ENCODE measurements at regions not wholly inside any gene's neighbourhood (a gene's known extent, or its start where the extent isn't known, plus 50 kb on each side); places are given as distances from the start of the nearest gene placed in this dataset.
"Not testable (repeated sequence)": the region's sequence is repeated elsewhere in the genome, so short reads cannot be mapped to it uniquely, and the experiment has no call there.

DNA sequence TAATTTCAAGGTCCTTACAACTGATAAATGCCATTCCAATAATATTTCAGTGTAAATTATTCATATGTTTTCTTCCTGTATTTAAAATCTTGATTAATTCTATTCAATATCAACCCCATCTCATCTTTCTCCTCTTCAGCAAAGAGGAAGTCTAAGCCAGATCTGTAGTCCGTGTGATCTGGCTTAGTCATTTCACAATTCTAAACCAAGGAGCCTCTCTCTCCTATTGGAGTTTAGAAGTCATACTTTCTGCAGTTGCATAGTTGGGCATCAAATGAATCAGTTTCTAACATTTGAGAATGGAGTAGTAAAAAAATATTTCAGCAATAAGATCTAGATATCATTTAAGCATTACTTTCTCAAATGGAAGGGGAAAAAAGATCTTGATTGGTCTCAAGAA lies 354.9 kb downstream of the JRKL start:
- Mint-ChIP-seq H3K27ac (no peak overlapping the region), H3K4me3 (no peak overlapping the region), H3K4me1 (no peaks in the 10 kb centered on the region), H3K36me3 (no peaks in the 10 kb centered on the region), H3K9me3 (no peaks in the 10 kb centered on the region), H3K27me3 (no peaks in the 10 kb centered on the region)
- no peak for DNase-seq

DNA sequence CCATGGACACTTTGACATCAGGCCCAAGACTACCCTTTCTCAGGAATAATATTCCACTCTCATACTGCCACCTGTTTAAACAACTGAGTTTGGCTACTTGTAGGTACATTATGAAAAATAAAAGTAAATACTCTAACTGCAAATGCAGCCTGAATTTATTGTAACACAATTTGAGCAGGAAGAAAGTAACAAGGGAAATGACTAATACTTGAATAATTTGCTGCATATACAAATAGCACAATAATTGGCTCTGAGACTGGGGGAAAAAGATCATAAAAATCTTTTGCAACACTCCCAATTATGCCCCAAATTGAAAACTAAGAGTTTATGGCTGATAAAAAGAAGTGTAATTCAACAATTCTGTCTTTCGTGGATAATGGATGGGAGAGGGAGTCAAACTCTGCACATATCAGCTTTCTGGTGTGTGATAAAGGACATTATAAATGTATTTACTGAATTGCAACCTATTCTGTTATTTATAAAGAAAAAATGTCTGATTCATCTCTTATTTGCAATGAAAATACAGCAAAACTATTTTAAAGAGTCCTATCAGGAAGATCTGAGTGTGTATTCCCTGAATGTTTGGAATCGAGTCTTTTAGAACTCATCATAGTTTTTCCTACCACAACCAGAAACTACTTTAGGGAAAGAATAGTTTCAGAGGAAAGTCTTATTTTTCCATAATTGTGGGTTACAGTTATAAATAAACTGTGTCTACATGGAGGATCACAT lies 359.0 kb downstream of the JRKL start:
- Mint-ChIP-seq H3K9me3 (no peaks in the 10 kb centered on the region), H3K4me1 (no peaks in the 10 kb centered on the region), H3K27me3 (no peaks in the 10 kb centered on the region), H3K4me3 (no peak overlapping the region), H3K27ac (no peak overlapping the region), H3K36me3 (no peaks in the 10 kb centered on the region)
- DNase-seq: no peak

DNA sequence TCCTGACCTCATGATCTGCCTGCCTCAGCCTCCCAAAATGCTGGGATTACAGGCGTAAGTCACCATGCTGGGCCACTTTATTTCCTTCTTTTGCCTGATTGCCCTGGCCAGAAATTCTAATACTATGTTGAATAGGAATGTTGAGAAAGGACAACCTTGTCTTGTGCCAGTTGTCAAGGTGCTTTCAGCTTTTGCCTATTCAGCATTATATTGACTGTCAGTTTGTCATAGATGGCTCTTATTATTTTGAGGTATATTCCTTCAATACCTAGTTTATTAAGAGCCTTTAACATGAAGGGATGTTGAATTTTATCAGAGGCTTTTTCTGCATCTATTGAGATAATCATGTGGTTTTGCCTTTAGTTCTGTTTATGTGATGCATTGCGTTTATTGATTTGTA lies 362.0 kb downstream of the JRKL start:
- H3K4me3 Mint-ChIP-seq, DNase-seq, H3K27ac Mint-ChIP-seq, H3K4me1 Mint-ChIP-seq, H3K9me3 Mint-ChIP-seq, H3K27me3 Mint-ChIP-seq, H3K36me3 Mint-ChIP-seq: not testable (repeated sequence)

DNA sequence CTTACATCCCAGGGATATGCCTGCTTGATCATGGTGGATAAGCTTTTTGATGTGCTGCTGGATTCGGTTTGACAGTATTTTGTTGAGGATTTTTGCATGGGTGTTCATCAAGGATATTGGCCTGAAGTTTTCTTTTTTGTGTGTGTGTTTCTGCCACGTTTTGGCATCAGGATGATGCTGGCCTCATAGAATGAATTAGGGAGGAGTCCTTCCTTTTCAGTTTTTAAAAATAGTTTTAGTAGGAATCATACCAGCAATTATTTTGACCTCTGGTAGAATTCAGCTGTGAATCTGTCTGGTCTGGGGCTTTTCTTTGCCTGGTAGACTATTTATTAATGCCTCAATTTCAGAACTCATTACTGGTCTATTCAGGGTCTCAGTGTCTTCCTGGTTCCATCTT lies 362.4 kb downstream of the JRKL start:
- H3K27me3 Mint-ChIP-seq: no peaks in the 10 kb centered on the region
- H3K36me3 Mint-ChIP-seq: no peaks in the 10 kb centered on the region
- no peak overlapping the region for H3K4me3 Mint-ChIP-seq
- H3K27ac Mint-ChIP-seq: no peak overlapping the region
- H3K9me3 Mint-ChIP-seq: no peaks in the 10 kb centered on the region
- DNase-seq: no peak
- H3K4me1 Mint-ChIP-seq: no peaks in the 10 kb centered on the region

DNA sequence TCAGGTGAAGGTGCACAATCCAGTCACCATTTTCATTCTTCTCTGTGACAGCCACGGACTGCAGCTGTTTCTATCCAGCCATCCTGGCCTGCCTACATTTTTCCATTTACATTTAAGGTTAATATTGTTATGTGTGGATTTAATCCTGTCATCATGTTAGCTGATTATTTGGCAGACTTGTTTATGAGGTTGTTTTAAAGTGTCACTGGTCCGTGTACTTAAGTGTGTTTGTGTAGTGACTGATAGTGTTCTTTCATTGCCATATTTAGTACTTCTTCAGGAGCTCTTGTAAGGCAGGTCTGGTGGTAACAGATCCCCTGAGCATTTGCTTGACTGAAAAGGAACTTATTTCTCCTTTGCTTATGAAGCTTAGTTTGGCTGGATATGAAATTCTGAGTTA lies 364.2 kb downstream of the JRKL start:
- Mint-ChIP-seq H3K9me3 (no peaks in the 10 kb centered on the region), H3K27ac (no peak overlapping the region), H3K27me3 (no peaks in the 10 kb centered on the region), H3K4me3 (no peak overlapping the region), H3K4me1 (no peaks in the 10 kb centered on the region), H3K36me3 (no peaks in the 10 kb centered on the region)
- no peak for DNase-seq

DNA sequence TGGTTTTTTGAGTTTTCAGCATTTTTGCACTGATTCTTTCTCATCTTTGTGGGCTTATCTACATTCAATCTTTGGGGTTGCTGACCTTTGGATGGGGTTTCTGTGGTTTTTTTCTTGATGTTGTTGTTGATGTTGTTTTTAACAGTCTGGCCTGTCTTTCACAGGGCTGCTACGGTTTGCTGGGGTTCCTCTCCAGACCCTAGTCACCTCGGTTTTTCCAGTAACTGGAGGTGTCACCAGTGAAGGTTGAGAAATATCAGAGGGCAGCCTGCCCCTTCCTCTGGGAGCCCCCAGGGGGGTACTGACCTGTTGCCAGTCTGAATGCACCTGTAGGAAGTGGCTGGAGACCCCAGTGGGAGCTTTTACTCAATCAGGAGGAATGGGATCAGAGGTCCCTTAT lies 365.4 kb downstream of the JRKL start:
- H3K27ac Mint-ChIP-seq: no peak overlapping the region
- DNase-seq: no peak
- no peaks in the 10 kb centered on the region for H3K9me3 Mint-ChIP-seq
- no peaks in the 10 kb centered on the region for H3K4me1 Mint-ChIP-seq
- no peaks in the 10 kb centered on the region for H3K36me3 Mint-ChIP-seq
- H3K27me3 Mint-ChIP-seq: no peaks in the 10 kb centered on the region
- H3K4me3 Mint-ChIP-seq: no peak overlapping the region

DNA sequence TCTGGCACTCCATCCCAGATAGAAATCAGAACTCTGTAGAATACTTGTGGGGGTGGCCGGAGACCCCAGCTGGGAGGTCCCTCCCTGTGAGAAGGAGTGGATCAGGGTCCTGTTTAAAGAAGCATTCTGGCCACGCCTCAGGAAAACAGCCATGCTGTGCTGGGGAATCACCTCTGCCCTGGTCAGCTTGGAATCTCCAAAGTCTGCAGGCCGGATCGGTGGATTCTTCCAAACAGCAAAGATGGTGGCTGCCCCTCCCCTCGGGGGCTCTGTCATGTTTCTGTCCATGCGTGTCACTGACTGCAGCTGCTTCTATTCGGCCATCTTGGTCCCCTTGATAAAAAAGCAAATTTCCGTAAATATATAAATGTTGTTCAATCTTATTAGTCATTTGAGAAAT lies 365.9 kb downstream of the JRKL start:
- Mint-ChIP-seq H3K27ac (no peak overlapping the region), H3K4me1 (no peaks in the 10 kb centered on the region), H3K4me3 (no peak overlapping the region), H3K36me3 (no peaks in the 10 kb centered on the region), H3K27me3 (no peaks in the 10 kb centered on the region), H3K9me3 (no peaks in the 10 kb centered on the region)
- DNase-seq: no peak

DNA sequence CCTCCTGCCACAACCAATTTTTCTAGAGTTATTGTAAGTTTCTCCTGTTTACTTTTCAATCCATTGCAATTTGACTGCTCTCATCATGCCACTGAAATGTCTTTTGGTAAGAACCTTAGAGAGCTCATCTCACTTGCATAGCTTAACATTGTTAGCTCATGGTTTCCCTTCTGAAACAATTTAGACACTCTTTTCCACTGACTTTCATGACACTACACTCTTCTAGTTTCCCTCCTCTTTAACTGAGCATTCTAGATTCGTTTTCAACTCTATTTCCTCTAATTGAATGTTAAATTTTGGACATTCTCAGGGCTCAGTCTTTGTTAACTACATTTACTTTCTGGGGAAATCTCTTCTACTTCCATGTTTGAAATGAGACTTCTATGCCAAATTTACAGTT lies 369.1 kb downstream of the JRKL start:
- Mint-ChIP-seq H3K27me3 (no peaks in the 10 kb centered on the region), H3K27ac (no peak overlapping the region), H3K9me3 (no peaks in the 10 kb centered on the region), H3K36me3 (no peaks in the 10 kb centered on the region), H3K4me3 (no peak overlapping the region), H3K4me1 (no peaks in the 10 kb centered on the region)
- no peak for DNase-seq

DNA sequence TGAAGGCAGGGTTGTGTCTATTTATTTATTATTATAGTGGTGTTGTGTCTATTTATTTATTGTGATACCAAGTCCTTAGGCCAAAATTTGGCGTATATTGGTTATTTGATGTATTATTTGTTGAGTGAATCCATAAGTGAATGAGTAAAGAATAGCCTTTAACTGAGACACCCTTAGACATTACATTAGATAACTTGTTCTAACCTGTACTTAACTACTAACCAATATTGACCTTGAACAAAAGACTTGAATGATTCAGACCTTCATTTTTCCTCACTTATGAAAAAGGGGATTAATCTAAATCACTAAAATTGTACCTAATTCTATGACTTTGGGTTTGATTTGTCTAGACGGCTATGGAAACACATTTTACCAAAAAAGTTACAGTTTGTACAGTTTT lies 370.5 kb downstream of the JRKL start:
- H3K4me1 Mint-ChIP-seq: no peaks in the 10 kb centered on the region
- H3K9me3 Mint-ChIP-seq: no peaks in the 10 kb centered on the region
- no peaks in the 10 kb centered on the region for H3K36me3 Mint-ChIP-seq
- no peak for DNase-seq
- H3K27me3 Mint-ChIP-seq: no peaks in the 10 kb centered on the region
- no peak overlapping the region for H3K4me3 Mint-ChIP-seq
- H3K27ac Mint-ChIP-seq: no peak overlapping the region

DNA sequence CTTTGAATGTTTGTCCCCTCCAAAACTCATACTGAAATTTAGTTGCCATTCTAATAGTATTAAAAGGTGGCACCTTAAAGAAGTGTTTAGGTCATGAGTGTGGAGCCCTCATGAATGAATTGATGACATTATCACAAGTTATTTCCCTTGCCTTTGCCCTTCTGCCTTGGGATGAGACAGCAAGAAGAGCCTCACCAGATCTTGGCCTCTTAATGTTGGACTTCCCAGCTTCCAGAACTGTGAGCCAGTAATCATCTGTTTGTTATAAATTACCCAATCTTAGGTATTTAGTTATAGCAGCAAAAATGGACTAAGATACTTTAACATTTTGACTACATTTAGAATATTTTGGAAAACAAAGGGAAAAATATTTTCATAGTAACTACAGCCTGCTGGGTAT lies 371.0 kb downstream of the JRKL start:
- no peaks in the 10 kb centered on the region for H3K36me3 Mint-ChIP-seq
- H3K27me3 Mint-ChIP-seq: no peaks in the 10 kb centered on the region
- H3K9me3 Mint-ChIP-seq: peaks cover 2% of the 10 kb centered on the region
- H3K27ac Mint-ChIP-seq: no peak overlapping the region
- no peaks in the 10 kb centered on the region for H3K4me1 Mint-ChIP-seq
- H3K4me3 Mint-ChIP-seq: no peak overlapping the region
- no peak for DNase-seq

DNA sequence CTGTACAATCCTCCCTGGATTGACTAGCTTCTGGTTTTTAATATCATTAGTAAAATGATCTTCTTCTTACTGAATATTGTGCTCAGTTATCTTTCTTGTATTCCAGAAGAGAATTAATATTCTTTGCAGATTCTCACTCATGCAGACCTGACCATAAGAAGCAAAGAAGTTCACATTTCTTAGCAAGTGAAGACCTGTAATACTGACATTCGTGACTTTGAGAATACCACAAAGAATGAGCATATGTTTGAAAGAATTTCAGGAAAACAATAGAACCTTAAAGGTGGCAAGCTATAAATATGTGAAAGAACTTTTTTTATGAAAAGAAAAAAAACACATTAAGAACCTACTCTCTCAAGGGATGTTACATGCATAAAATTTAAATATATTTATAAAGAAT lies 371.6 kb downstream of the JRKL start:
- Mint-ChIP-seq H3K27me3 (no peaks in the 10 kb centered on the region), H3K4me3 (no peak overlapping the region), H3K4me1 (no peaks in the 10 kb centered on the region), H3K9me3 (peaks cover 2% of the 10 kb centered on the region), H3K27ac (no peak overlapping the region), H3K36me3 (no peaks in the 10 kb centered on the region)
- no peak for DNase-seq

DNA sequence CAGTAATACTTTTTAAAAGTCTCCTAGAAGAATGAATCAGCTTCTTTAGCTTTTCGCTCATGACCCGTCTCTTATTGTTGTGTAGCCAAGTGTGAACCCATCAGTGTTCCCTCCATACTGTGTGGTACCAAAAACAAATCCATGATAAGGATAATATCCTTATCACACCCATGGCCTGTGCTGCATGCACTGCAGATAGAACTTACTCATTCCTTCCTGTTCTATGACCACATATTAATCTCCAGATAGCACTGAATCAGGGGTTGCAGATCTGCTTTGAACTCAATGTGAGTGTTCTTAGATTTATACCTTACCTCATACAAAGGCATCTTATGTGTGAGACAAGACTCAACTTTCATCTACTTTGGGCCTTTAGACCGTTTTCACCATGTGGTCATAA lies 373.4 kb downstream of the JRKL start:
- DNase-seq: no peak
- Mint-ChIP-seq H3K9me3 (peaks cover 2% of the 10 kb centered on the region), H3K27me3 (no peaks in the 10 kb centered on the region), H3K27ac (no peak overlapping the region), H3K36me3 (no peaks in the 10 kb centered on the region), H3K4me3 (no peak overlapping the region), H3K4me1 (no peaks in the 10 kb centered on the region)

DNA sequence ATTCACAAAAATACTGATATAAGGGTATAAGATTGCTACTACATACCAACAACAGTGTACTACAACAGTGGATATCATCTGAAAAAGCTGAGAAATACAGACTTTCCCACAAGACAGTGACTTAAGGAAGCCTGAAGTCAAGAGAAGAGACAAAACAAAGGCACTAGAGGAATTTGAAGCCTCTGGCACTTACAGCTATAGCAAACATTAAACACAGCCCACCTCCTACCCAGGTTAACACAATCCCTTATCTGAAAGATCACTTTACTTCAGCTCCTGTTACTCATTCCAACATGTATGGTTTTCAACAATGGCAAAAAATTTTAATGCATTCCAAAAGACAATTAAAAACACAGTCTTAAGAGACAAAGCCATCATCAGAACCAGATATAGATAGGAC lies 388.5 kb downstream of the JRKL start:
- Mint-ChIP-seq H3K27me3 (no peaks in the 10 kb centered on the region), H3K4me3 (no peak overlapping the region), H3K27ac (no peak overlapping the region), H3K4me1 (no peaks in the 10 kb centered on the region), H3K9me3 (no peaks in the 10 kb centered on the region), H3K36me3 (no peaks in the 10 kb centered on the region)
- DNase-seq: no peak

DNA sequence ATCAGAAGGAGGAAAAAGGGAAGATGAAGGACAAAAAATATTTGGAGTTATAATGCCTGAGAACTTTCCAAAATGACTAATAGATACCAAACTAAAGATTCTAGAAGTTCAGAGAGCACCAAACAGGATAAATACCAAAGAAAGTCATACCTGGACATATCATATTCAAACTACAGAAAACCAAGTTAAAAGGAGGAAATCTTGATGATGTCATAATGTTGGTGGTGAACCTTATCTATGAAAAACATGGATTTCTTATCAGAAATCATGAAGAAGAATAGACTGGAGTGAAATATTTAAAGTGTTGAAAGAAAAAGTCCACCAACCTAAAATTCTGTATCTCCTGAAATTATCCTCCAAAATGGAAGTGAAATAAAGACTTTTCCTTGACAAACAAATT lies 389.2 kb downstream of the JRKL start:
- Mint-ChIP-seq H3K27ac (no peak overlapping the region), H3K36me3 (no peaks in the 10 kb centered on the region), H3K4me1 (no peaks in the 10 kb centered on the region), H3K27me3 (no peaks in the 10 kb centered on the region), H3K9me3 (no peaks in the 10 kb centered on the region), H3K4me3 (no peak overlapping the region)
- no peak for DNase-seq

DNA sequence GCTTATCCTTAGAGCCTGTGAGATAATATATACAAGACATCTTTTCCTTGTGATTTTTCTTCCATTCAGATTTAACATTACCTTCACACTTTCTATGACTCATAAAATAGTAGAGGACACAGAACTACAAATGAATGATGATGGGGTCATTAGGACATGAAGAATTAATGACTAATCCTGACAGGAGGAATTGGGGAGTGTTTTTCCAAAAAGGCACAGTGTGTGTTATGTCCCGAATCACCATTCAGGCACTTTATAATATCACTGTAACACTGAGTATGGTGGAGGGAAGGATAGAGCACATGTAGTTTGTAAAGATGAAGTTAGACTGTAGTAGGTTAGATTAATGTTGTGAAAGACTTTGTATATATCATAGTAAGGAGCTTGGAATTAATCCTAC lies 391.3 kb downstream of the JRKL start:
- H3K4me3 Mint-ChIP-seq: no peak overlapping the region
- H3K27me3 Mint-ChIP-seq: no peaks in the 10 kb centered on the region
- no peak overlapping the region for H3K27ac Mint-ChIP-seq
- no peaks in the 10 kb centered on the region for H3K4me1 Mint-ChIP-seq
- H3K36me3 Mint-ChIP-seq: no peaks in the 10 kb centered on the region
- H3K9me3 Mint-ChIP-seq: no peaks in the 10 kb centered on the region
- no peak for DNase-seq

DNA sequence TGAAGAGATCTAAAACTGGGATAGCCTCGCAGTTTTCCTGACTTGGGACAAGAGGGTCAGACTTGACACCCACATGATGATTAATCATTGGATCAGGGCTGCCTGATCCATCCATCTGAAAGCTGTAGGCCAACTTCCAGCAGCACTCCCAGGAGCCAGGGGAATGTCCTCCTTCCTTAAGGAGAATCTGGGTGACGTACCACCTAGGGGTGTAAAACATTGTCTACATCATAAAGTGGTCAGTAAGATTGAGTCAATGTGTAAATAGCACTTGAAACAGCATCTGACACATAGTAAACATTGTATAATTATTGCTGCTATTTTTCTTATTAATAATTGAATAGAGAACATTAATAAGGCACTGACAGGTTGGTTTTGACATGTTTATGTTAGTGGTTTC lies 392.8 kb downstream of the JRKL start:
- DNase-seq: no peak
- H3K4me3 Mint-ChIP-seq: no peak overlapping the region
- no peaks in the 10 kb centered on the region for H3K4me1 Mint-ChIP-seq
- no peaks in the 10 kb centered on the region for H3K9me3 Mint-ChIP-seq
- no peak overlapping the region for H3K27ac Mint-ChIP-seq
- no peaks in the 10 kb centered on the region for H3K27me3 Mint-ChIP-seq
- no peaks in the 10 kb centered on the region for H3K36me3 Mint-ChIP-seq

DNA sequence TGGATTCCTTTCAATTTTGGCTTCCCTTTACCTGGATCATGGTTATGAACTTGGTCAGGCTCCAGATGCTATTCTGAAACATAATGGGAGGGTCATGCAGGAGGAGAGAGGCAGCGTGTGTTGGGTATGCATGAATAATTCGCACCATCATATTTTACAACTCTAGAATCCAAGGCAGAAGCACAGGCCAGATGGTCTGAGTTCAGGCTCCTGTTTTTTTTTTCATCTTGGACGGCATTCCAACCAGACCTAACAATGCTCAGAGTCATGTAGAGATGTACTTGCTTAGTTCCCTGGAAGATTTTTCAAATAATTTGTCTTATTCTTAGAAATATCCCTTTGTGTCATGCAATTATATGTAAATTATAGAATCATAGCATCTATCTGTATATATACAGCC lies 393.5 kb downstream of the JRKL start:
- H3K4me3 Mint-ChIP-seq: no peak overlapping the region
- no peaks in the 10 kb centered on the region for H3K36me3 Mint-ChIP-seq

More for the DNA sequence above, 393.5 kb downstream of the JRKL start:
- no peaks in the 10 kb centered on the region for H3K27me3 Mint-ChIP-seq
- no peaks in the 10 kb centered on the region for H3K4me1 Mint-ChIP-seq
- H3K9me3 Mint-ChIP-seq: peaks cover 2% of the 10 kb centered on the region
- H3K27ac Mint-ChIP-seq: no peak overlapping the region
- DNase-seq: no peak
